ENCODE measurements at regions not wholly inside any gene's neighbourhood (a gene's known extent, or its start where the extent isn't known, plus 50 kb on each side); places are given as distances from the start of the nearest gene placed in this dataset.
A peak's percentile ranks its signal among the peaks of the same experiment; 100 is the strongest.

GRCh38 chr20:40931410-40932044, 97.1 kb upstream of the TOP1 start:
- Mint-ChIP-seq H3K4me1 (ENCODE audit: low read depth) (peaks cover 3% of the 10 kb centered on the region), H3K9me3 (ENCODE audit: insufficient read depth) (no peaks in the 10 kb centered on the region), H3K4me3 (no peak overlapping the region), H3K27ac (no peak overlapping the region), H3K36me3 (ENCODE audit: low read depth) (no peaks in the 10 kb centered on the region), H3K27me3 (ENCODE audit: low read depth) (peaks cover 13% of the 10 kb centered on the region)
- ATAC-seq (no peak), DNase-seq (no peak)
- ChIA-PET CTCF (interaction anchor here (0.8 to 0.9 kb wide), 2 partner anchors 32 to 190 kb away, joined by 3 read pairs; no protein-coding TSS in a partner anchor), POLR2A (no interaction called here)

- no peak overlapping the region for H3K27ac Mint-ChIP-seq
Measured at GRCh38 chr20:40932436-40932835, 96.2 kb upstream of the TOP1 start.

GRCh38 chr20:40933758-40934157, 94.9 kb upstream of the TOP1 start:
- ChIA-PET CTCF (interaction anchor here (0.7 to 1.7 kb wide), 3 partner anchors 54 to 192 kb away, joined by 3 to 6 read pairs (median 4); no protein-coding TSS in a partner anchor), POLR2A (no interaction called here)
- Mint-ChIP-seq H3K4me1 (ENCODE audit: low read depth) (peaks cover 3% of the 10 kb centered on the region), H3K36me3 (ENCODE audit: low read depth) (no peaks in the 10 kb centered on the region), H3K4me3 (no peak overlapping the region), H3K27ac (no peak overlapping the region), H3K9me3 (ENCODE audit: insufficient read depth) (no peaks in the 10 kb centered on the region), H3K27me3 (ENCODE audit: low read depth) (peaks cover 16% of the 10 kb centered on the region)
- ATAC-seq: no peak
- no peak for DNase-seq

More at GRCh38 chr20:40932436-40932835, 96.2 kb upstream of the TOP1 start:
- DNase-seq (no peak), ATAC-seq (no peak)
- no peaks in the 10 kb centered on the region for H3K36me3 Mint-ChIP-seq (ENCODE audit: low read depth)
- H3K27me3 Mint-ChIP-seq (ENCODE audit: low read depth): peaks cover 15% of the 10 kb centered on the region
- no peaks in the 10 kb centered on the region for H3K9me3 Mint-ChIP-seq (ENCODE audit: insufficient read depth)
- ChIA-PET POLR2A (no interaction called here), CTCF (no interaction called here)
- peaks cover 3% of the 10 kb centered on the region for H3K4me1 Mint-ChIP-seq (ENCODE audit: low read depth)
- no peak overlapping the region for H3K4me3 Mint-ChIP-seq

GRCh38 chr20:40938020-40938419, 90.6 kb upstream of the TOP1 start:
- peaks cover 9% of the 10 kb centered on the region for H3K27me3 Mint-ChIP-seq (ENCODE audit: low read depth)
- no peaks in the 10 kb centered on the region for H3K36me3 Mint-ChIP-seq (ENCODE audit: low read depth)
- H3K9me3 Mint-ChIP-seq (ENCODE audit: insufficient read depth): no peaks in the 10 kb centered on the region
- H3K4me1 Mint-ChIP-seq (ENCODE audit: low read depth): no peaks in the 10 kb centered on the region
- ATAC-seq: no peak
- ChIA-PET POLR2A (no interaction called here), CTCF (interaction anchor here (1.3 to 1.4 kb wide), 2 partner anchors 24 to 141 kb away, joined by 3 to 7 read pairs; no protein-coding TSS in a partner anchor)
- H3K27ac Mint-ChIP-seq: no peak overlapping the region
- peak; percentile 32 for DNase-seq
- no peak overlapping the region for H3K4me3 Mint-ChIP-seq

- Mint-ChIP-seq H3K27ac (no peak overlapping the region), H3K4me3 (no peak overlapping the region), H3K27me3 (ENCODE audit: low read depth) (peaks cover 3% of the 10 kb centered on the region), H3K4me1 (ENCODE audit: low read depth) (no peaks in the 10 kb centered on the region), H3K9me3 (ENCODE audit: insufficient read depth) (no peaks in the 10 kb centered on the region), H3K36me3 (ENCODE audit: low read depth) (no peaks in the 10 kb centered on the region)
- no peak for ATAC-seq
- ChIA-PET CTCF (interaction anchor here (1.2 kb wide), 1 partner anchor 23 kb away, joined by 3 read pairs; no protein-coding TSS in a partner anchor), POLR2A (no interaction called here)
- DNase-seq: no peak
Measured at GRCh38 chr20:40939667-40940066, 89.0 kb upstream of the TOP1 start.

GRCh38 chr20:40941133-40941610, 87.5 kb upstream of the TOP1 start:
- Mint-ChIP-seq H3K9me3 (ENCODE audit: insufficient read depth) (no peaks in the 10 kb centered on the region), H3K4me1 (ENCODE audit: low read depth) (no peaks in the 10 kb centered on the region), H3K27ac (no peak overlapping the region), H3K27me3 (ENCODE audit: low read depth) (peaks cover 7% of the 10 kb centered on the region), H3K4me3 (no peak overlapping the region), H3K36me3 (ENCODE audit: low read depth) (no peaks in the 10 kb centered on the region)
- CTCF ChIA-PET: no interaction called here
- POLR2A ChIA-PET: no interaction called here
- ATAC-seq: no peak
- no peak for DNase-seq

- POLR2A ChIA-PET: no interaction called here
- Mint-ChIP-seq H3K4me1 (ENCODE audit: low read depth) (no peaks in the 10 kb centered on the region), H3K9me3 (ENCODE audit: insufficient read depth) (no peaks in the 10 kb centered on the region), H3K4me3 (no peak overlapping the region), H3K36me3 (ENCODE audit: low read depth) (no peaks in the 10 kb centered on the region), H3K27me3 (ENCODE audit: low read depth) (peaks cover 9% of the 10 kb centered on the region), H3K27ac (no peak overlapping the region)
- CTCF ChIA-PET: interaction anchor here (1.0 to 1.3 kb wide), 2 partner anchors 20 to 200 kb away, joined by 3 to 4 read pairs; no protein-coding TSS in a partner anchor
- DNase-seq: no peak
- ATAC-seq: no peak
Measured at GRCh38 chr20:40942006-40942405, 86.6 kb upstream of the TOP1 start.

- Mint-ChIP-seq H3K9me3 (ENCODE audit: insufficient read depth) (no peaks in the 10 kb centered on the region), H3K4me1 (ENCODE audit: low read depth) (no peaks in the 10 kb centered on the region), H3K27me3 (ENCODE audit: low read depth) (peaks cover 8% of the 10 kb centered on the region), H3K4me3 (no peak overlapping the region), H3K36me3 (ENCODE audit: low read depth) (no peaks in the 10 kb centered on the region), H3K27ac (no peak overlapping the region)
- POLR2A ChIA-PET: no interaction called here
- ATAC-seq (no peak), DNase-seq (no peak)
- CTCF ChIA-PET: interaction anchor here (1.0 to 1.3 kb wide), 2 partner anchors 20 to 201 kb away, joined by 3 to 4 read pairs; no protein-coding TSS in a partner anchor
Measured at GRCh38 chr20:40942775-40943174, 85.8 kb upstream of the TOP1 start.

GRCh38 chr20:40943591-40943990, 85.0 kb upstream of the TOP1 start:
- ATAC-seq: no peak
- H3K36me3 Mint-ChIP-seq (ENCODE audit: low read depth): no peaks in the 10 kb centered on the region
- POLR2A ChIA-PET: no interaction called here
- CTCF ChIA-PET: interaction anchor here (1.2 kb wide), 1 partner anchor 19 kb away, joined by 4 read pairs; no protein-coding TSS in a partner anchor
- H3K9me3 Mint-ChIP-seq (ENCODE audit: insufficient read depth): no peaks in the 10 kb centered on the region
- no peak overlapping the region for H3K27ac Mint-ChIP-seq
- DNase-seq: no peak
- H3K27me3 Mint-ChIP-seq (ENCODE audit: low read depth): peaks cover 8% of the 10 kb centered on the region
- H3K4me1 Mint-ChIP-seq (ENCODE audit: low read depth): no peaks in the 10 kb centered on the region
- no peak overlapping the region for H3K4me3 Mint-ChIP-seq

- peaks cover 12% of the 10 kb centered on the region for H3K27me3 Mint-ChIP-seq (ENCODE audit: low read depth)
- POLR2A ChIA-PET: no interaction called here
Measured at GRCh38 chr20:40945189-40945588, 83.4 kb upstream of the TOP1 start.

GRCh38 chr20:40945754-40946450, 82.7 kb upstream of the TOP1 start:
- peak; percentile 55 for ATAC-seq
- H3K36me3 Mint-ChIP-seq (ENCODE audit: low read depth): no peaks in the 10 kb centered on the region
- H3K4me3 Mint-ChIP-seq: no peak overlapping the region
- no peaks in the 10 kb centered on the region for H3K9me3 Mint-ChIP-seq (ENCODE audit: insufficient read depth)
- peak; percentile 41 for DNase-seq
- POLR2A ChIA-PET: no interaction called here
- peaks cover 14% of the 10 kb centered on the region for H3K27me3 Mint-ChIP-seq (ENCODE audit: low read depth)
- CTCF ChIA-PET: interaction anchor here (0.6 to 3.1 kb wide), 8 partner anchors 17 to 206 kb away, joined by 3 to 21 read pairs (median 4); no protein-coding TSS in a partner anchor
- H3K4me1 Mint-ChIP-seq (ENCODE audit: low read depth): no peaks in the 10 kb centered on the region
- no peak overlapping the region for H3K27ac Mint-ChIP-seq

More at GRCh38 chr20:40945189-40945588, 83.4 kb upstream of the TOP1 start:
- CTCF ChIA-PET: interaction anchor here (0.9 to 3.1 kb wide), 4 partner anchors 17 to 205 kb away, joined by 3 to 21 read pairs (median 6); no protein-coding TSS in a partner anchor
- DNase-seq (no peak), ATAC-seq (no peak)
- no peaks in the 10 kb centered on the region for H3K4me1 Mint-ChIP-seq (ENCODE audit: low read depth)
- no peak overlapping the region for H3K4me3 Mint-ChIP-seq
- H3K36me3 Mint-ChIP-seq (ENCODE audit: low read depth): no peaks in the 10 kb centered on the region
- no peak overlapping the region for H3K27ac Mint-ChIP-seq
- no peaks in the 10 kb centered on the region for H3K9me3 Mint-ChIP-seq (ENCODE audit: insufficient read depth)

- Mint-ChIP-seq H3K4me1 (ENCODE audit: low read depth) (no peaks in the 10 kb centered on the region), H3K4me3 (no peak overlapping the region), H3K9me3 (ENCODE audit: insufficient read depth) (no peaks in the 10 kb centered on the region), H3K27ac (no peak overlapping the region), H3K27me3 (ENCODE audit: low read depth) (peaks cover 16% of the 10 kb centered on the region), H3K36me3 (ENCODE audit: low read depth) (no peaks in the 10 kb centered on the region)
- DNase-seq (no peak), ATAC-seq (no peak)
- CTCF ChIA-PET: interaction anchor here (0.6 to 3.1 kb wide), 6 partner anchors 16 to 206 kb away, joined by 3 to 21 read pairs (median 6); no protein-coding TSS in a partner anchor
- POLR2A ChIA-PET: no interaction called here
Measured at GRCh38 chr20:40946451-40946850, 82.2 kb upstream of the TOP1 start.
